ENCODE measurements at regions not wholly inside any gene's neighbourhood (a gene's known extent, or its start where the extent isn't known, plus 50 kb on each side); places are given as distances from the start of the nearest gene placed in this dataset.

DNA sequence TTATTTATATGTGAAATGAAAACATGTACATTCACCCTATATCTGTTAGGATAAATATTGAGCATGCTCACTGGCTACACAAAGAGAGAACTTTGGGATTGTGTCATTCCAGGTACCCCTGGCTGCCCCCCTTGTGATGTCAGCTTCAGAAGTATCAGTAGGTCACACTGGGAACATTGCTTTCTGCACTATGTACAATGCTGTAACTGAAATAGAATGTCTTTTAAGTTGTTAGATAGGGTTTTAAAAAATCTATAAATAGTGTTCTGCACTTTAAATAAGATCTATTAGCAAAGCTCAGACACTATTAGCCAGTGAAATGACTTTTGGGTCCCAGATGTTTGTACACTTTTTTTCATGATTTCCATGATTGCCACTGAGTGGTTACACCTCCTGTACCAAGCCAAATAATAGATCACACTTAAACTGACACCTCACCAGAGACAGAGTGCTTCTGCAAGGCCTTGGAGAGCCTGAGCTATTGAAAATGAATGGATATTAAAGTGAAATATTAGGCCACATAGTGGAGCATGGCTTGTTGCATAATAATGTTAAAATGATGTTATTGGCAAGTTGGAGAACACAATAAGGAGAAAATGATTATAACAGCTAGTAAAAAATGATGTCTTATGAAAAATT lies 297.0 kb upstream of the NXPH2 start:
- H3K36me3 ChIP-seq (ENCODE audit: low read depth, missing control alignments), result no peaks in the 10 kb centered on the region
- no peak overlapping the region for H3K27ac ChIP-seq
- H3K9me3 ChIP-seq, result no peaks in the 10 kb centered on the region
- intact Hi-C loops (cut with DNase I; ENCODE audit: low total_unique reads), result no loop called here
- H3K4me1 ChIP-seq, result no peaks in the 10 kb centered on the region
- TF ChIP-seq, protein P1, sequence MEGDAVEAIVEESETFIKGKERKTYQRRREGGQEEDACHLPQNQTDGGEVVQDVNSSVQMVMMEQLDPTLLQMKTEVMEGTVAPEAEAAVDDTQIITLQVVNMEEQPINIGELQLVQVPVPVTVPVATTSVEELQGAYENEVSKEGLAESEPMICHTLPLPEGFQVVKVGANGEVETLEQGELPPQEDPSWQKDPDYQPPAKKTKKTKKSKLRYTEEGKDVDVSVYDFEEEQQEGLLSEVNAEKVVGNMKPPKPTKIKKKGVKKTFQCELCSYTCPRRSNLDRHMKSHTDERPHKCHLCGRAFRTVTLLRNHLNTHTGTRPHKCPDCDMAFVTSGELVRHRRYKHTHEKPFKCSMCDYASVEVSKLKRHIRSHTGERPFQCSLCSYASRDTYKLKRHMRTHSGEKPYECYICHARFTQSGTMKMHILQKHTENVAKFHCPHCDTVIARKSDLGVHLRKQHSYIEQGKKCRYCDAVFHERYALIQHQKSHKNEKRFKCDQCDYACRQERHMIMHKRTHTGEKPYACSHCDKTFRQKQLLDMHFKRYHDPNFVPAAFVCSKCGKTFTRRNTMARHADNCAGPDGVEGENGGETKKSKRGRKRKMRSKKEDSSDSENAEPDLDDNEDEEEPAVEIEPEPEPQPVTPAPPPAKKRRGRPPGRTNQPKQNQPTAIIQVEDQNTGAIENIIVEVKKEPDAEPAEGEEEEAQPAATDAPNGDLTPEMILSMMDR (IDR thresholded peaks at IDR 0.05), result no peak
- TF ChIP-seq POLR2A (IDR thresholded peaks at IDR 0.05), result no peak
- no peak overlapping the region for H3K4me3 ChIP-seq
- no peaks in the 10 kb centered on the region for H3K27me3 ChIP-seq
- DNase-seq, result no peak

GRCh38 chr2:139067874-139068273 lies 287.7 kb upstream of the NXPH2 start:
- 97 to 100% methylated on average over 1 of the region's 1 CpG for WGBS, 2 donors
- intact Hi-C loops (cut with DNase I; ENCODE audit: low total_unique reads), result no loop called here
- Histone ChIP-seq H3K27me3 (no peaks in the 10 kb centered on the region), H3K9me3 (no peaks in the 10 kb centered on the region), H3K27ac (no peak overlapping the region), H3K36me3 (ENCODE audit: low read depth, missing control alignments) (no peaks in the 10 kb centered on the region), H3K4me3 (no peak overlapping the region), H3K4me1 (no peaks in the 10 kb centered on the region)
- no peak for DNase-seq
- no peak for TF ChIP-seq POLR2A (IDR thresholded peaks at IDR 0.05)
- TF ChIP-seq, protein P1 (IDR thresholded peaks at IDR 0.05), result no peak

DNA sequence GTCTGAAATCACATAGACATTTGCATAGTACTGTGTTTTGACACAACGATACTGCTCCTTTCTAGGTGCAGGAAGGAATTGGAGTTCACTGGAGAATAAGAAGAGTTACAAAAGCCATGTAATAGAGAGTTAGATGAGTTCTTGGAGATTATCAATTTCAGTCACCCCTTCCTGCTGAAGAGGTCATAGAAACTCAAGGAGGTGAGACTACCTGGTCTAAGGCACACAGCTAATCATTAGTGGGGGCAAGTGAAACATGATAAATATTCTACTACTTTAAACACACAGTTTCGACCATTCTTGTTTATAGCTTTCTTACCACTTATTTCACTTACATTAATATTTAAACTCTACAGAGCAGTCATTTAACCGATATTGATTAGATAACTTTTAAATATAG lies 286.9 kb upstream of the NXPH2 start:
- 91 to 94% methylated on average over 3 of the region's 3 CpGs for WGBS, 2 donors
- H3K36me3 ChIP-seq (ENCODE audit: low read depth, missing control alignments), result no peaks in the 10 kb centered on the region
- TF ChIP-seq, protein P1 (IDR thresholded peaks at IDR 0.05), result no peak
- TF ChIP-seq POLR2A (IDR thresholded peaks at IDR 0.05), result no peak
- no peak overlapping the region for H3K4me3 ChIP-seq
- H3K9me3 ChIP-seq, result no peaks in the 10 kb centered on the region
- no peak overlapping the region for H3K27ac ChIP-seq
- intact Hi-C loops (cut with DNase I; ENCODE audit: low total_unique reads), result no loop called here
- no peaks in the 10 kb centered on the region for H3K4me1 ChIP-seq
- no peaks in the 10 kb centered on the region for H3K27me3 ChIP-seq
- DNase-seq, result no peak

DNA sequence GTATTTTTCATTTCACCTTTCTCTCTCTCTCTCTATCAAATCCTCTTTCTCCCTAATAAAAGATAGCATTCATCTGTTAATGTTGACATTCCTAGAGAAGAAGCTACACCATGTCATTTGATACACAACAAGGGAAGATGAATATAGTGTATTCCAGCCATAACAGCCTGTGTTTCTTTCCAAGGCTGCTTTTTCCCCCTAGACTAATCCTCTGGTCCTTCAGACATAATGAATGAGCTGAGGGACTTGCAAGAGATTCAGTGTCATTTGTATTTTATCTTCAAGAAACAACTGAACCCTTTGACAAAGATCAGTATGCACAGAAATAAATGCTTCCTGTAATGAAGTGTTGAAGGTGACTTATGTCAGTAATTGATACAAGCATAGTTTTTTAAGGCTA lies 284.0 kb upstream of the NXPH2 start:
- TF ChIP-seq, protein P1 (IDR thresholded peaks at IDR 0.05), result no peak
- no peak for TF ChIP-seq POLR2A (IDR thresholded peaks at IDR 0.05)
- Histone ChIP-seq H3K4me3 (no peak overlapping the region), H3K27me3 (no peaks in the 10 kb centered on the region), H3K9me3 (no peaks in the 10 kb centered on the region), H3K36me3 (ENCODE audit: low read depth, missing control alignments) (no peaks in the 10 kb centered on the region), H3K4me1 (no peaks in the 10 kb centered on the region), H3K27ac (no peak overlapping the region)
- no peak for DNase-seq
- intact Hi-C loops (cut with DNase I; ENCODE audit: low total_unique reads), result no loop called here

DNA sequence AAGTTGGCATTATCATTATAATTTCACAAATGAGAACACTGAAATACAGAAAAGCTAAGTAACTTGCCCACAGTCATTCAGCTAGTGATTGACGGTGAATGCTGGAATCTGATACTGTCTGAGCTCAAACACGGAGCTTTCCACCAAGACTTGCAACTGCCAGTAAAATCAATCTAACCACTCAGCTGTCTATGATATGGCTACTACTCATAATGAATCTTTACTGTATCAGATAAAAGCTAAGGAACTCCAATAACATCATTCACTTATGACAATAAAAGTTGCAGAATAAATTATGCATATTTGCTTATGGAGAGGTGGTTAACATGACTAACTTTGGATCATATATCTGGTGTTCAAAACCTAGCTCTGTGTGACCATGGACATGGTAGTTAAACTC lies 279.4 kb upstream of the NXPH2 start:
- H3K36me3 ChIP-seq (ENCODE audit: low read depth, missing control alignments), result no peaks in the 10 kb centered on the region
- no peak overlapping the region for H3K27ac ChIP-seq
- H3K4me1 ChIP-seq, result no peaks in the 10 kb centered on the region
- intact Hi-C loops (cut with DNase I; ENCODE audit: low total_unique reads), result no loop called here
- no peak for TF ChIP-seq POLR2A (IDR thresholded peaks at IDR 0.05)
- TF ChIP-seq, protein P1 (IDR thresholded peaks at IDR 0.05), result no peak
- H3K9me3 ChIP-seq, result no peaks in the 10 kb centered on the region
- 69 to 73% methylated on average over 2 of the region's 2 CpGs for WGBS, 2 donors
- no peak for DNase-seq
- no peaks in the 10 kb centered on the region for H3K27me3 ChIP-seq
- H3K4me3 ChIP-seq, result no peak overlapping the region

Data from testis (tissue), 2 donors.